ENCODE measurements at regions not wholly inside any gene's neighbourhood (a gene's known extent, or its start where the extent isn't known, plus 50 kb on each side); places are given as distances from the start of the nearest gene placed in this dataset.

DNA sequence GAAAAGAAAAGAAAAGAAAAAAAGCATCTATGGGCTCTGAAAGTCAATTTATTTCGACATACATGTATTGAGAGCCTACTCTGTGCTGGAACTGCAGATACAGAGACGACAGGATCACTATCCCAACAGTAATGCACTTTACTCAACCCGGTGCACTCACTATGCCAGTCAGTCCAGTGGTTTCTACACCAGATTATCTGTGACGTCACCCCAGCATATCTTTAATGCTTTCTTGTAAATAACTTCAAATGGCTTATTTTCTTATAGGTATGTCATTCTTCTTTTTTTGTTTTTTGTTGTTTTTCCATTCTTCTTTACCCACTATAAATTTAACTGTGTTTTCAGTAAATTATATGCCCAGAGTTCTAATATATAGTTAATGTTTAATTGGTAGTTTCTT is 800.0 kb upstream of the FANCL start:
- TF ChIP-seq CTCF (IDR thresholded peaks at IDR 0.05) (no peak), EP300 (IDR thresholded peaks at IDR 0.05) (no peak), POLR2A (IDR thresholded peaks at IDR 0.05) (no peak), POLR2AphosphoS5 (IDR thresholded peaks at IDR 0.05) (no peak)
